AG04450 (cell line): ENCODE measurements at regions not wholly inside any gene's neighbourhood (a gene's known extent, or its start where the extent isn't known, plus 50 kb on each side); places are given as distances from the start of the nearest gene placed in this dataset.

Experiments
- CTCF ChIA-PET: fragments of 300-600, 350-600 bp; formaldehyde crosslinking; extraction: SDS; loops from one replicate; lab custom pipeline; 2022; ENCODE audit warnings: antibody characterized with exemption, inconsistent platforms; lab: Charles Lee
- POLR2A ChIA-PET: fragments of 350-600 bp; formaldehyde crosslinking; extraction: SDS; loops from one replicate; lab custom pipeline; 2021; ENCODE audit warnings: antibody characterized with exemption, inconsistent platforms; lab: Yijun Ruan, JAX
- DNase-seq: peaks from one replicate; pipeline ENCODE4 v3.0.0-alpha.2; 2011; ENCODE audit warnings: low read depth, low spot score
- H3K27ac ChIP-seq: one replicate; pipeline ENCODE4 v1.5.1; 2012; ENCODE audit warnings: low read depth, low read length, control low read depth
- H3K27me3 ChIP-seq: one replicate; pipeline ENCODE4 v1.6.0; 2012; ENCODE audit warnings: low read length; ENCODE audit not compliant: control insufficient read depth, insufficient read depth
- H3K4me3 ChIP-seq: 2 replicates; pipeline ENCODE4 v1.5.1; 2011; ENCODE audit warnings: mild to moderate bottlenecking, low read depth, low read length, control low read depth
- H3K9me3 ChIP-seq: 2 replicates; pipeline ENCODE4 v1.5.1; 2012; ENCODE audit warnings: low read length; ENCODE audit not compliant: control insufficient read depth, insufficient read depth
- CTCF ChIP-seq: IDR thresholded peaks from 2 replicates; pipeline ENCODE4 v1.5.1; 2011; ENCODE audit warnings: low read depth, low read length, control low read depth, inconsistent platforms

- Histone ChIP-seq H3K27ac (no peak overlapping the region), H3K9me3 (no peaks in the 10 kb centered on the region), H3K27me3 (no peaks in the 10 kb centered on the region), H3K4me3 (no peak overlapping the region)
- no peak for DNase-seq
- CTCF ChIA-PET = interaction anchor here (0.5 kb wide), 1 partner anchor 21 kb away, joined by 3 read pairs; no protein-coding TSS in a partner anchor
- POLR2A ChIA-PET = no interaction called here
- no peak for TF ChIP-seq CTCF
Observed at GRCh38 chr6:156109713-156110112, 654.1 kb upstream of the NOX3 start.

GRCh38 chr6:156107624-156108101 lies 652.0 kb upstream of the NOX3 start:
- ChIA-PET POLR2A (no interaction called here), CTCF (no interaction called here)
- H3K4me3 ChIP-seq = no peak overlapping the region
- no peaks in the 10 kb centered on the region for H3K27me3 ChIP-seq
- H3K27ac ChIP-seq = no peak overlapping the region
- no peak for TF ChIP-seq CTCF
- DNase-seq = no peak
- H3K9me3 ChIP-seq = no peaks in the 10 kb centered on the region

GRCh38 chr6:156102129-156102528 lies 646.5 kb upstream of the NOX3 start:
- POLR2A ChIA-PET = no interaction called here
- no peaks in the 10 kb centered on the region for H3K27me3 ChIP-seq
- DNase-seq = no peak
- H3K9me3 ChIP-seq = no peaks in the 10 kb centered on the region
- peak; percentile 50 for TF ChIP-seq CTCF
- CTCF ChIA-PET = interaction anchor here (0.6 to 1.2 kb wide), 2 partner anchors 8 to 16 kb away, joined by 3 read pairs; no protein-coding TSS in a partner anchor
- H3K4me3 ChIP-seq = no peak overlapping the region
- H3K27ac ChIP-seq = no peak overlapping the region

- no peak for DNase-seq
- ChIA-PET POLR2A (no interaction called here), CTCF (no interaction called here)
- no peaks in the 10 kb centered on the region for H3K27me3 ChIP-seq
- no peak overlapping the region for H3K27ac ChIP-seq
- H3K9me3 ChIP-seq = no peaks in the 10 kb centered on the region
- H3K4me3 ChIP-seq = no peak overlapping the region
- no peak for TF ChIP-seq CTCF
Observed at GRCh38 chr6:156098839-156099238, 643.2 kb upstream of the NOX3 start.

- Histone ChIP-seq H3K27ac (no peak overlapping the region), H3K4me3 (no peak overlapping the region), H3K27me3 (no peaks in the 10 kb centered on the region), H3K9me3 (no peaks in the 10 kb centered on the region)
- no peak for TF ChIP-seq CTCF
- no peak for DNase-seq
- ChIA-PET CTCF (no interaction called here), POLR2A (no interaction called here)
Observed at GRCh38 chr6:156087487-156087886, 631.8 kb upstream of the NOX3 start.
